ENCODE measurements at regions not wholly inside any gene's neighbourhood (a gene's known extent, or its start where the extent isn't known, plus 50 kb on each side); places are given as distances from the start of the nearest gene placed in this dataset.

GRCh38 chr20:52896348-52896747, 75.8 kb upstream of the TSHZ2 start:
- TF ChIP-seq EZH2 (IDR thresholded peaks at IDR 0.05; ENCODE audit: low read depth, low read length, severe bottlenecking), result no peak
- no peak for TF ChIP-seq GABPA (IDR thresholded peaks at IDR 0.05; ENCODE audit: borderline replicate concordance, insufficient read depth, low read length)
- no peak for TF ChIP-seq SP2 (IDR thresholded peaks at IDR 0.05; ENCODE audit: low read length)
- no peak for TF ChIP-seq YY1 (IDR thresholded peaks at IDR 0.05; ENCODE audit: low read depth, low read length)
- TF ChIP-seq, protein P1, sequence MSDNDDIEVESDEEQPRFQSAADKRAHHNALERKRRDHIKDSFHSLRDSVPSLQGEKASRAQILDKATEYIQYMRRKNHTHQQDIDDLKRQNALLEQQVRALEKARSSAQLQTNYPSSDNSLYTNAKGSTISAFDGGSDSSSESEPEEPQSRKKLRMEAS (IDR thresholded peaks at IDR 0.05), result no peak
- no peak for TF ChIP-seq TAF1 (IDR thresholded peaks at IDR 0.05; ENCODE audit: low read depth, low read length)
- no peak for TF ChIP-seq EP300 (IDR thresholded peaks at IDR 0.05; ENCODE audit: borderline replicate concordance in 1 of 2, low read depth in 2 of 2, low read length in 2 of 2)
- TF ChIP-seq RNF2 (IDR thresholded peaks at IDR 0.05; ENCODE audit: borderline replicate concordance, low read depth, low read length, missing control alignments, poor library complexity, severe bottlenecking), result no peak
- TF ChIP-seq SUZ12 (IDR thresholded peaks at IDR 0.05; ENCODE audit: low read length), result no peak
- no peak for TF ChIP-seq SP1 (IDR thresholded peaks at IDR 0.05; ENCODE audit: low read depth, low read length)
- no peak for TF ChIP-seq CTCF (IDR thresholded peaks at IDR 0.05; ENCODE audit: control extremely low read depth in 1 of 3, insufficient read depth in 1 of 3, low read depth in 1 of 3, low read length in 3 of 3)

Measured in H1 (cell line).